ENCODE measurements at regions not wholly inside any gene's neighbourhood (a gene's known extent, or its start where the extent isn't known, plus 50 kb on each side); places are given as distances from the start of the nearest gene placed in this dataset.

- TF ChIP-seq, protein P1, sequence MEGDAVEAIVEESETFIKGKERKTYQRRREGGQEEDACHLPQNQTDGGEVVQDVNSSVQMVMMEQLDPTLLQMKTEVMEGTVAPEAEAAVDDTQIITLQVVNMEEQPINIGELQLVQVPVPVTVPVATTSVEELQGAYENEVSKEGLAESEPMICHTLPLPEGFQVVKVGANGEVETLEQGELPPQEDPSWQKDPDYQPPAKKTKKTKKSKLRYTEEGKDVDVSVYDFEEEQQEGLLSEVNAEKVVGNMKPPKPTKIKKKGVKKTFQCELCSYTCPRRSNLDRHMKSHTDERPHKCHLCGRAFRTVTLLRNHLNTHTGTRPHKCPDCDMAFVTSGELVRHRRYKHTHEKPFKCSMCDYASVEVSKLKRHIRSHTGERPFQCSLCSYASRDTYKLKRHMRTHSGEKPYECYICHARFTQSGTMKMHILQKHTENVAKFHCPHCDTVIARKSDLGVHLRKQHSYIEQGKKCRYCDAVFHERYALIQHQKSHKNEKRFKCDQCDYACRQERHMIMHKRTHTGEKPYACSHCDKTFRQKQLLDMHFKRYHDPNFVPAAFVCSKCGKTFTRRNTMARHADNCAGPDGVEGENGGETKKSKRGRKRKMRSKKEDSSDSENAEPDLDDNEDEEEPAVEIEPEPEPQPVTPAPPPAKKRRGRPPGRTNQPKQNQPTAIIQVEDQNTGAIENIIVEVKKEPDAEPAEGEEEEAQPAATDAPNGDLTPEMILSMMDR (IDR thresholded peaks at IDR 0.05): no peak
- TF ChIP-seq POLR2A (IDR thresholded peaks at IDR 0.05): no peak
These were observed 932.6 kb upstream of the TMEM132C start for GRCh38 chr12:127334365-127334764.

Data from adrenal gland (tissue), 5 donors.